ENCODE measurements at regions not wholly inside any gene's neighbourhood (a gene's known extent, or its start where the extent isn't known, plus 50 kb on each side); places are given as distances from the start of the nearest gene placed in this dataset.

GRCh38 chr3:154590675-154591384, 160.8 kb upstream of the GPR149 start:
- DNase-seq (ENCODE audit: low spot score in 2 of 2) (no peak), FAIRE-seq (no peak)

- FAIRE-seq (no peak), DNase-seq (ENCODE audit: low spot score in 2 of 2) (no peak)
Measured at GRCh38 chr3:154588831-154589230, 158.8 kb upstream of the GPR149 start.

GRCh38 chr3:154584974-154585373, 155.0 kb upstream of the GPR149 start:
- no peak for DNase-seq (ENCODE audit: low spot score in 2 of 2)
- no peak for FAIRE-seq

- no peak for DNase-seq (ENCODE audit: low spot score in 2 of 2)
- FAIRE-seq = no peak
Measured at GRCh38 chr3:154584041-154584440, 154.1 kb upstream of the GPR149 start.

- DNase-seq (ENCODE audit: low spot score in 2 of 2) (no peak), FAIRE-seq (no peak)
Measured at GRCh38 chr3:154583086-154583634, 153.2 kb upstream of the GPR149 start.

- DNase-seq (ENCODE audit: low spot score in 2 of 2) = no peak
Measured at GRCh38 chr3:154582501-154582900, 152.5 kb upstream of the GPR149 start.

GRCh38 chr3:154571553-154572226, 141.7 kb upstream of the GPR149 start:
- no peak for FAIRE-seq
- DNase-seq (ENCODE audit: low spot score in 2 of 2) = no peak

More at GRCh38 chr3:154582501-154582900, 152.5 kb upstream of the GPR149 start:
- no peak for FAIRE-seq

GRCh38 chr3:154568064-154568463, 138.1 kb upstream of the GPR149 start:
- FAIRE-seq = no peak
- DNase-seq (ENCODE audit: low spot score in 2 of 2) = no peak

GRCh38 chr3:154559623-154560022, 129.6 kb upstream of the GPR149 start:
- FAIRE-seq (no peak), DNase-seq (ENCODE audit: low spot score in 2 of 2) (no peak)

GRCh38 chr3:154552338-154552737, 122.3 kb upstream of the GPR149 start:
- DNase-seq (ENCODE audit: low spot score in 2 of 2) (no peak), FAIRE-seq (no peak)

- FAIRE-seq (no peak), DNase-seq (ENCODE audit: low spot score in 2 of 2) (no peak)
Measured at GRCh38 chr3:154549391-154549790, 119.4 kb upstream of the GPR149 start.

- no peak for FAIRE-seq
- no peak for DNase-seq (ENCODE audit: low spot score in 2 of 2)
Measured at GRCh38 chr3:154548341-154548740, 118.4 kb upstream of the GPR149 start.

GRCh38 chr3:154542837-154543236, 112.8 kb upstream of the GPR149 start:
- FAIRE-seq (no peak), DNase-seq (ENCODE audit: low spot score in 2 of 2) (no peak)

- FAIRE-seq = no peak
- DNase-seq (ENCODE audit: low spot score in 2 of 2) = no peak
Measured at GRCh38 chr3:154540950-154541604, 111.1 kb upstream of the GPR149 start.

- no peak for FAIRE-seq
- DNase-seq (ENCODE audit: low spot score in 2 of 2) = no peak
Measured at GRCh38 chr3:154538566-154539360, 108.8 kb upstream of the GPR149 start.

GRCh38 chr3:154536751-154537150, 106.8 kb upstream of the GPR149 start:
- DNase-seq (ENCODE audit: low spot score in 2 of 2) (no peak), FAIRE-seq (no peak)

GRCh38 chr3:154522036-154522602, 92.1 kb upstream of the GPR149 start:
- DNase-seq (ENCODE audit: low spot score in 2 of 2) = no peak
- no peak for FAIRE-seq

GRCh38 chr3:154517404-154517803, 87.4 kb upstream of the GPR149 start:
- FAIRE-seq = no peak
- no peak for DNase-seq (ENCODE audit: low spot score in 2 of 2)

- DNase-seq (ENCODE audit: low spot score in 2 of 2) (no peak), FAIRE-seq (no peak)
Measured at GRCh38 chr3:154515921-154516320, 85.9 kb upstream of the GPR149 start.

GRCh38 chr3:154510780-154511179, 80.8 kb upstream of the GPR149 start:
- DNase-seq (ENCODE audit: low spot score in 2 of 2) = no peak
- no peak for FAIRE-seq
